ENCODE measurements at regions not wholly inside any gene's neighbourhood (a gene's known extent, or its start where the extent isn't known, plus 50 kb on each side); places are given as distances from the start of the nearest gene placed in this dataset.

GRCh38 chr16:26261621-26262020 is 569.9 kb downstream of the HS3ST4 start:
- no peak overlapping the region for H3K27ac Mint-ChIP-seq
- no peaks in the 10 kb centered on the region for H3K4me1 Mint-ChIP-seq
- H3K4me3 Mint-ChIP-seq: no peak overlapping the region
- peaks cover 0 to 4% (median 0%) of the 10 kb centered on the region in 3 donors for H3K9me3 Mint-ChIP-seq
- no peaks in the 10 kb centered on the region for H3K36me3 Mint-ChIP-seq
- no peaks in the 10 kb centered on the region for H3K27me3 Mint-ChIP-seq

DNA sequence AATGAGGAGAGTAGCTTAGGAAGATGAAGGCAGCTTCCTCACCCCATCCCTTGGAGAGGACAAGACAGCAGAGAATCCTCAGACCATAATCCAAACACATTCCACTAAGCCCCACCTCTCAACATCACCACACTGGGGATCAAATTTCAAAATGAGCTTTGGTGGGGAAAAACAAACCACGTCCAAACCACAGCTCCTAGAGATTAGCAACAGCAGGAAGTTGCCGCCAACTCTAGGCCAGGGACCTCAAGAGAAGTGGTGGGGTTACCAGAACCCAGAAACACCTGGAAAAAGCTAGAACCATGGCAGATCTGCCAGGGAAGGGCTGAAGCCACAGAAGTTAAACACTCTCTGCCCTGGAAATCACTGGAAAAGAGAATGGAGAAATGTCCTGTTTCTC is 571.6 kb downstream of the HS3ST4 start:
- H3K36me3 Mint-ChIP-seq: no peaks in the 10 kb centered on the region
- no peak overlapping the region for H3K27ac Mint-ChIP-seq
- H3K27me3 Mint-ChIP-seq: no peaks in the 10 kb centered on the region
- no peaks in the 10 kb centered on the region for H3K4me1 Mint-ChIP-seq
- H3K9me3 Mint-ChIP-seq: peaks cover 0 to 4% (median 0%) of the 10 kb centered on the region in 3 donors
- no peak overlapping the region for H3K4me3 Mint-ChIP-seq

DNA sequence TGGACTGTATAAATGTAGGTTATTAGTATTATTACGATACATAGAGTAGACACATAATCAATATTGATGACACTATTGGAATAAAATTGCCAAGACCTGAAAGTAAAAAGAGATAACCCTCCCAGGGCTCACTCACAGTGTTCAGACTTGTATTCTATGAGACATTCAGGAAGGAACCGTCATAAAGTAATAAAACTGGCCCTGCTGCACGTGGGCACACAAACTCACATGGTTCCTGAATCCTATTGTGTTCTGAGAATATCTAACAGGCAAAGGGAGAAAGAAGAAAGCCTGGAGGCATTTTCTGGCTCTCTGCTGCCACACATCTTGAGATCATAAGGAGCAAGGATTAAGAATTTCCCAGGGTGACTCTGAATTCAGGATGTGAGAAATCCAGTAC is 575.9 kb downstream of the HS3ST4 start:
- Mint-ChIP-seq H3K4me3 (no peak overlapping the region), H3K27me3 (peaks cover 2% of the 10 kb centered on the region), H3K9me3 (peaks cover 0 to 7% (median 3%) of the 10 kb centered on the region in 3 donors), H3K4me1 (peaks cover 0 to 2% (median 0%) of the 10 kb centered on the region in 3 donors), H3K27ac (no peak overlapping the region), H3K36me3 (no peaks in the 10 kb centered on the region)

DNA sequence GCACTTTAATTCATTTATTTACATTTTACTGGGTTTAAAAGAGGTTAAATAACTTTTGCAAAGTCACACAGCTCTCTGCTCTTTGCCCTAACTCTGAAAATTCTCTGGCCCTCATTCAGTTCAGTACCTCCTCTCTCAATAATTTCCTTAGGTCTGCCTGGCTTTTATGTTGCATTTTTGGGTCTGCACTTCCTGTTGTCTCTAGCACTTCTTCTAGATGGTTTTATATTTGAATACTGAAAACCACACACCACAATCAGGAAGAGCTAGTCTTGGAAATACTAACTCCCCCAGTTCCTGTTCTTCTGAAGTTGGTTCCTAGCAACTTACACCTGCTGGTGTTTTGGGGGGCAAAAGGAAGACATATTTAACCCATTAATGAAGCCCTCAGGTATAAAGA is 577.9 kb downstream of the HS3ST4 start:
- H3K27ac Mint-ChIP-seq: no peak overlapping the region
- peaks cover 0 to 2% (median 0%) of the 10 kb centered on the region in 3 donors for H3K4me1 Mint-ChIP-seq
- H3K36me3 Mint-ChIP-seq: no peaks in the 10 kb centered on the region
- no peak overlapping the region for H3K4me3 Mint-ChIP-seq
- peaks cover 0 to 7% (median 3%) of the 10 kb centered on the region in 3 donors for H3K9me3 Mint-ChIP-seq
- H3K27me3 Mint-ChIP-seq: peaks cover 2% of the 10 kb centered on the region

GRCh38 chr16:26273607-26274006 is 581.8 kb downstream of the HS3ST4 start:
- Mint-ChIP-seq H3K4me1 (peaks cover 0 to 2% (median 0%) of the 10 kb centered on the region in 3 donors), H3K36me3 (no peaks in the 10 kb centered on the region), H3K9me3 (peaks cover 4 to 16% (median 6%) of the 10 kb centered on the region in 3 donors), H3K4me3 (no peak overlapping the region), H3K27ac (no peak overlapping the region), H3K27me3 (peaks cover 2% of the 10 kb centered on the region)

GRCh38 chr16:26275021-26275590 is 583.3 kb downstream of the HS3ST4 start:
- H3K27ac Mint-ChIP-seq: no peak overlapping the region
- H3K4me3 Mint-ChIP-seq: no peak overlapping the region
- H3K9me3 Mint-ChIP-seq: peaks cover 3 to 15% (median 6%) of the 10 kb centered on the region in 3 donors
- H3K4me1 Mint-ChIP-seq: no peaks in the 10 kb centered on the region
- no peaks in the 10 kb centered on the region for H3K27me3 Mint-ChIP-seq
- no peaks in the 10 kb centered on the region for H3K36me3 Mint-ChIP-seq

DNA sequence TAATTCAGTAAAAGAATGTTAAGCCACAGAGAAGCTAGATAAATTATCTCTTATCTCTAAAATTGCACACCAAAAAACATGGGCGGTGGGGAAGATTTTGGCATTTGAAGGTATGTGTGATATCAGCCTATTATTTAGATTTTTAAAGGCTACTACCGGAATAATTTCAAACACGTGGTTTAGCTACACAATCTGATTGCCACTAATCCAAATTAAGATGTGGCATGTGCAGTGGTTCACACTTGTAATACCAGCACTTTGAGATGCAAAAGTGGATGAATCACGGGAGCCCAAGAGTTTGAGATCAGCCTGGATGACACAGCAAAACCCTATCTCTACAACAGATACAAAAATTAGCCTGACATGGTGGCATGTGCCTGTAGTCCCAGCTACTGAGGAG is 584.5 kb downstream of the HS3ST4 start:
- H3K9me3 Mint-ChIP-seq: peaks cover 3 to 11% (median 8%) of the 10 kb centered on the region in 3 donors
- no peaks in the 10 kb centered on the region for H3K36me3 Mint-ChIP-seq
- H3K27me3 Mint-ChIP-seq: no peaks in the 10 kb centered on the region
- no peaks in the 10 kb centered on the region for H3K4me1 Mint-ChIP-seq
- no peak overlapping the region for H3K4me3 Mint-ChIP-seq
- no peak overlapping the region for H3K27ac Mint-ChIP-seq

GRCh38 chr16:26281381-26282110 is 589.8 kb downstream of the HS3ST4 start:
- no peaks in the 10 kb centered on the region for H3K36me3 Mint-ChIP-seq
- H3K9me3 Mint-ChIP-seq: peaks cover 3 to 11% (median 10%) of the 10 kb centered on the region in 3 donors
- no peaks in the 10 kb centered on the region for H3K4me1 Mint-ChIP-seq
- H3K4me3 Mint-ChIP-seq: no peak overlapping the region
- H3K27ac Mint-ChIP-seq: no peak overlapping the region
- no peaks in the 10 kb centered on the region for H3K27me3 Mint-ChIP-seq

GRCh38 chr16:26295625-26296304 is 604.0 kb downstream of the HS3ST4 start:
- H3K4me3 Mint-ChIP-seq: no peak overlapping the region
- H3K27me3 Mint-ChIP-seq: no peaks in the 10 kb centered on the region
- H3K9me3 Mint-ChIP-seq: peaks cover 4 to 6% (median 6%) of the 10 kb centered on the region in 3 donors
- H3K4me1 Mint-ChIP-seq: no peaks in the 10 kb centered on the region
- no peak overlapping the region for H3K27ac Mint-ChIP-seq
- no peaks in the 10 kb centered on the region for H3K36me3 Mint-ChIP-seq

- H3K27me3 Mint-ChIP-seq: no peaks in the 10 kb centered on the region
- H3K4me1 Mint-ChIP-seq: no peaks in the 10 kb centered on the region
- no peak overlapping the region for H3K27ac Mint-ChIP-seq
- H3K9me3 Mint-ChIP-seq: peaks cover 6 to 8% (median 7%) of the 10 kb centered on the region in 3 donors
- no peak overlapping the region for H3K4me3 Mint-ChIP-seq
- H3K36me3 Mint-ChIP-seq: no peaks in the 10 kb centered on the region
Observed at GRCh38 chr16:26301516-26301915, 609.8 kb downstream of the HS3ST4 start.

- Mint-ChIP-seq H3K27me3 (no peaks in the 10 kb centered on the region), H3K9me3 (peaks cover 0 to 9% (median 2%) of the 10 kb centered on the region in 3 donors), H3K36me3 (no peaks in the 10 kb centered on the region), H3K27ac (peak overlapping the region in 1 of 3 donors; percentile 74), H3K4me3 (no peak overlapping the region), H3K4me1 (no peaks in the 10 kb centered on the region)
Observed at GRCh38 chr16:26316683-26317464, 625.1 kb downstream of the HS3ST4 start.

GRCh38 chr16:26317885-26318284 is 626.1 kb downstream of the HS3ST4 start:
- no peaks in the 10 kb centered on the region for H3K36me3 Mint-ChIP-seq
- H3K9me3 Mint-ChIP-seq: peaks cover 0 to 9% (median 2%) of the 10 kb centered on the region in 3 donors
- no peaks in the 10 kb centered on the region for H3K27me3 Mint-ChIP-seq
- H3K27ac Mint-ChIP-seq: no peak overlapping the region
- no peak overlapping the region for H3K4me3 Mint-ChIP-seq
- no peaks in the 10 kb centered on the region for H3K4me1 Mint-ChIP-seq

- Mint-ChIP-seq H3K36me3 (no peaks in the 10 kb centered on the region), H3K27me3 (no peaks in the 10 kb centered on the region), H3K4me3 (no peak overlapping the region), H3K9me3 (peaks cover 0 to 8% (median 2%) of the 10 kb centered on the region in 3 donors), H3K4me1 (peaks cover 0 to 2% (median 0%) of the 10 kb centered on the region in 3 donors), H3K27ac (no peak overlapping the region)
Observed at GRCh38 chr16:26330654-26331053, 638.9 kb downstream of the HS3ST4 start.

- no peaks in the 10 kb centered on the region for H3K36me3 Mint-ChIP-seq
- H3K27ac Mint-ChIP-seq: no peak overlapping the region
- no peak overlapping the region for H3K4me3 Mint-ChIP-seq
- peaks cover 2% of the 10 kb centered on the region for H3K27me3 Mint-ChIP-seq
- peaks cover 0 to 2% (median 0%) of the 10 kb centered on the region in 3 donors for H3K4me1 Mint-ChIP-seq
- peaks cover 0 to 4% (median 0%) of the 10 kb centered on the region in 3 donors for H3K9me3 Mint-ChIP-seq
Observed at GRCh38 chr16:26334218-26335111, 642.7 kb downstream of the HS3ST4 start.
